Peyer's patch (tissue), 4 donors: ENCODE measurements at regions not wholly inside any gene's neighbourhood (a gene's known extent, or its start where the extent isn't known, plus 50 kb on each side); places are given as distances from the start of the nearest gene placed in this dataset.

Source experiments
- POLR2A ChIP-seq, 2 donors: fragments of 450-650 bp; IDR thresholded peaks; one replicate each; pipeline ENCODE4 v1.5.1; 2017; ENCODE audit warnings: antibody characterized with exemption in 2 of 2, mild to moderate bottlenecking in 2 of 2, moderate library complexity in 2 of 2
- TF ChIP-seq, protein P1 (sequence below), 6 experiments: fragments of 450-650 bp in 4 of 6; fragments of 200-600 bp in 2 of 6; sonication (generic) in 1 of 6; IDR thresholded peaks; one replicate each; pipeline ENCODE4 v1.5.1; 2017 to 2019; ENCODE audit warnings: antibody characterized with exemption in 6 of 6, mild to moderate bottlenecking in 3 of 6, moderate library complexity in 1 of 6

DNA sequence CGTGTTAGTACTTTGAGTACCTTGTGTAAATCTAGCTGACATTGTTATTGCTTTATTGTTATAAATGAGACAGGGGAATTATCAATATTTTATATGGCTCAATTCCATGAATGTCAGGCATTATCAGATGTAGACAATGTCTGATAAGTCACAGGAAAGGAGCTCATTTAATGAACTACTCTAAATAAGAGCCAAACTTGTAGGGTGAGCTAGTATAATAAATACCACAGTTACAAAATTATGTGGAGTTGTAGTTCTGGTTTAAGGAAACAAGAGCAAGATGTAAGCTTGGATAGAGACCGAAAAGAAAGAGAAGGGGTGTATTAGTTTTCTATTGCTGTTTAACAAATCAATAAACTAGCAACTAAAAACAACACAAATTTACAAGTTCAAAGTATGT is 891.8 kb upstream of the SLITRK1 start:
- TF ChIP-seq, protein P1, sequence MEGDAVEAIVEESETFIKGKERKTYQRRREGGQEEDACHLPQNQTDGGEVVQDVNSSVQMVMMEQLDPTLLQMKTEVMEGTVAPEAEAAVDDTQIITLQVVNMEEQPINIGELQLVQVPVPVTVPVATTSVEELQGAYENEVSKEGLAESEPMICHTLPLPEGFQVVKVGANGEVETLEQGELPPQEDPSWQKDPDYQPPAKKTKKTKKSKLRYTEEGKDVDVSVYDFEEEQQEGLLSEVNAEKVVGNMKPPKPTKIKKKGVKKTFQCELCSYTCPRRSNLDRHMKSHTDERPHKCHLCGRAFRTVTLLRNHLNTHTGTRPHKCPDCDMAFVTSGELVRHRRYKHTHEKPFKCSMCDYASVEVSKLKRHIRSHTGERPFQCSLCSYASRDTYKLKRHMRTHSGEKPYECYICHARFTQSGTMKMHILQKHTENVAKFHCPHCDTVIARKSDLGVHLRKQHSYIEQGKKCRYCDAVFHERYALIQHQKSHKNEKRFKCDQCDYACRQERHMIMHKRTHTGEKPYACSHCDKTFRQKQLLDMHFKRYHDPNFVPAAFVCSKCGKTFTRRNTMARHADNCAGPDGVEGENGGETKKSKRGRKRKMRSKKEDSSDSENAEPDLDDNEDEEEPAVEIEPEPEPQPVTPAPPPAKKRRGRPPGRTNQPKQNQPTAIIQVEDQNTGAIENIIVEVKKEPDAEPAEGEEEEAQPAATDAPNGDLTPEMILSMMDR (IDR thresholded peaks at IDR 0.05): no peak
- no peak for TF ChIP-seq POLR2A (IDR thresholded peaks at IDR 0.05)
